HG02970 (cell line): ENCODE measurements at regions not wholly inside any gene's neighbourhood (a gene's known extent, or its start where the extent isn't known, plus 50 kb on each side); places are given as distances from the start of the nearest gene placed in this dataset.
"Not testable (repeated sequence)": the region's sequence is repeated elsewhere in the genome, so short reads cannot be mapped to it uniquely, and the experiment has no call there.

Experiments
- ATAC-seq: cut with Tn5 transposase; IDR thresholded peaks from one replicate; pipeline ENCODE4 v1.9.1; 2021; ENCODE audit warnings: mild to moderate bottlenecking, moderate library complexity, moderate number of reproducible peaks; ENCODE audit not compliant: unreplicated experiment, low FRiP score

DNA sequence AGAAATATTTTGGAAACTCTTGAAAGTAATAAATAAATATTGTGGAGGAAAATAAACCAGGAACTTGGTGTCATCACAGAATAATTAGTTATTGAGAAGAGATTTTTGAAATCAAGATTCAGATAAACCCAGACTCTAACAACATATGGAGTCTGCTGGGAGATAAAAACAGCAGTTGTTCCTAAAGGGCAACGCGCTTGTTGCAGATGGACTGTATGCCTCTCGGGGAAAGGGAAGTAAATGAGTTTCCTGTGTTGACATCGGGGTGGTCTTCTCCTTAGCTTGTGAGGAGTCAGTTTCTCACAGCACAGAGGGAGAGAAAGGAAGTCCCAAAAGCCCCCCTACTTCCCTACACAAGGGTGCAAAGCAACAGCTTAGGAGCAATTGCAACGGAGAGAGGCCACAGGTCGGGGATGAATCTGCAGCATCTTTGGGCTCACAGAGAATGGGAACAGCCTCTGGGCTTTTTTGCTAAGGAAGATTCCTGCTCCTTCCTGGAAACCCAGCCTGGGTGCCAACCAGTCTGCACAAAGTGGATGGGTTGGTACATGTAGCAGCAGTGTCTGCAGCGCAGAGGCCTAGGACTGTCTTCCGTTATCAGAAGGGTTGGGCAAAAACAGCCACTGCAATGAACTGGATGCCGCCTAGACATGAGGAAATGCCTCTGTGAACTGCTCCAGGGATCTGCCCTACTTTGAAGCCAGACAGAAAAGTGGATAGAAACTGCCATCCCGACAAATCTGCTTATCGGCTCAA lies 603.0 kb upstream of the NRSN1 start:
- no peak for ATAC-seq

DNA sequence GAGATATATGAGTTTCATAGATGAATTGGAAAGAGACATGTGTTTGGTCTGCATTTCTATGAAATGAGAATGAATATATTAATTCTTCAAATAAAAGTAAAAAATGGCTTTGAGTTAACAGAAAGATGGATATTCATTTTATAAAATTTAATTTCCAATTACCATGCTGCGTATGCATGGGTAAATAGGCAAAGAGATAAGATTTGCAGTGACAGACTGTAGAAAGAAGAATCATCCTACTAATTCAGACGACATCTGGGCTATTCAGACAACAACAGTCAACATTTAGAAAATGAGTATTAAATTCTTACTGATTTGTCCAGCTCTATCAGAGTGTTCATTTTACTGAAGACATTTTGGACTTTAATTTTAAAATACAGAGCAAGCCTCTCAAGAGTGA lies 602.2 kb upstream of the NRSN1 start:
- no peak for ATAC-seq

DNA sequence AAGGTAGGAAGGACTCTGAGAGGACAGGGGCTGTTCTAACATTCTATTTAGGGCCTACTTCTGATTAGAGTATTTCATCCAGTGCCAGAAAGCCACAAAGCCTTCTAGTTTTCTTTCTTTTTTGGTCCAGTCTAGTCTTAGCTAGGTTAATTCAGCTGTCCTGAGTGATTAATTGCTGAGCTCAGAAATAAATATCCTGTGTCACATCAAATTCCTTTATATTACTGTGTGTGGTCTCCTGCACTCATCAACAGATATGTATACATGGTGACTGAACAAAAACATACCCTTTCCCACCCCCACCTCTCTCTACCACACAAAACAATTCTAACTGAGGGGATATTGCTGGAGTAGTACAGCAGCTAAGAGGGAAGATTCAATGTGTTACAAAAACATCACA lies 601.5 kb upstream of the NRSN1 start:
- no peak for ATAC-seq

DNA sequence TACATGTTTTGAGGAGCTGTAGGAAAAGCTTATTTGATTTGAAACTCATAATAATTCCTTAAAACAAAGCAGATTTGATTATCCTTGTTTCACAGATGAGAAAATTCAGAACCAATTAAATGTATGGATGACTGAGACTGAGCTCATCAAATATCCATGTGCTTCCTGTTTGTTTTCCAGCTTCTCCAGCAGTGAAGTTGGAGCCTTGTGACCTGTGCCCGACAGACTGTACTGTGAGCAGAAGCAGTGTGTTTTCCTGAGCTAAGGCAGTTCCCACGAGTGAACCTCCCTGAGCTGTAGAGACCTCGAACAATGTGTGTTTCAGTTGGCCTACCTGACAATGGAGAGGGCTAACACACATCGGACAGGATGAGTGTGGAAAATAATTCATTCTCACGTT lies 599.5 kb upstream of the NRSN1 start:
- ATAC-seq = no peak

DNA sequence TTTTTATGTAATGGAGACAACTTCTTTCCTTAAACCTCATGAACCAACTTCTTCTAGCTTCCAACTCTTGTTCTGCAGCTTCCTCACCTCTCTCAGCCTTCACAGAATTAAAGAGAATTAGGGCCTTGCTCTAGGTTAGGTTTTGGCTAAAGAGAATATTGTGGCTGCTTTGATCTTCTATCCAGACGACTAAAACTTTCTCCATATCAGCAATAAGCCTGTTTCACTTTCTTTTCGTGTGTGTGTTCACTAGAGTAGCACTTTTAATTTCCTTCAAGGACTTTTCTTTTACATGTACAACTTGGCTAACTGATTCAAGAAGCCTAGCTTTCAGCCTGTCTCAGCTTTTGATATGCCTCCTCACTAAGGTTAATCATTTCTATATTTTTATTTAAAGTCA lies 596.1 kb upstream of the NRSN1 start:
- ATAC-seq = no peak

DNA sequence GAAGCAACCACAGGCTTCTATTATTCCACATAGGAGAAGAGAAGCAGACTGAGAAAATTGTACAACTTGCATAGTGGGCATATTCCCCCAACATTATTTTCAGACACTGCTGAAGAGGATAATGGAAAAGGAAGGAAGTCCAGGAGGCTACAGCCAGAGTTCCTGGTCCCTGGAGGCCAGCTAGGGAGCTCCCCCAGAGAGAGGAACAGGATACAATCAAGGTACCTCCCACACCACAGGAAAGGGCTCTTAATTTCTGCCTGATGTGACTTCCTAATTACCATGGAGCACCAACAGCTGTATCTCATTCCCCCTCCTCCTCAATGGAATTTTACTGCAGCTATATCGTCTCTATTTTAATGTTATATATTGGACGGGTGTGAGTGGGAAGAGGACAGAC lies 594.3 kb upstream of the NRSN1 start:
- ATAC-seq = no peak

DNA sequence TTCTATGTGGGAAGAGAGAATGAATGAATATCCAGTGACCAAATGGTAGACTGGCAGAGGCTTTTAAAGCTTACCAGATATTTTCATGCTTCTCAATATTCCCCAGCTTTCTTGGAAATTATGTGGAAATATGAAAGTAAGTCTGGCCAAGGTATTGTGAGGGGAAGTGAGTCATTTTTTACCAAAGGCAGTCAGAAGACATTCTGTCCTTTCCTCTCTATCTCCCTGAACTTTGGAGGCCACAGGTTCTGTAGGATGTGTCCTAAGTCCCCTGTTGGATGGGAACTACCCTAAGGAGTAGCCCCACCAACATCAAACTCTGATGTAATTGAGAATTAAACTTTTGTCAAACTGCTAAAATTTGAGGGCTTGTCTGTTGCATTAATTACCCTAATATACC lies 593.8 kb upstream of the NRSN1 start:
- no peak for ATAC-seq

DNA sequence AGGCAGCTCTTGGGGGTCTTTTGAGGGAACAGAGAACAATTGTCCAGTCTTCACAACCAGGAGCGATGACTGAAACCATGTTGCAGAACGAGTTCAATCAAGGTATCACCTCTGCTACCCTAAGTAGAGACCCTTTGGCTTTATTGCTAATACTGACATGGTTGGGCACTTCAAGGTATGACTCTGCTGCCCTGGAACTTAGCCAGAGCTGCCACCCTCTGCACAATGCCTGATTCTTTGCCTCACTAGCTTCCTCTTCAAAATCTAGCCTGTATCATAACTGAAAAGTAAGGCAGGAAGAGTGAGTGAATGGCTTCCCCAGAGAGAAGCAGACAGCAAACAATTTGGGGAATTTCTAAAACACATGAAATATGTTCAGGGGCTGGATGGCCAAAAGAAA lies 592.7 kb upstream of the NRSN1 start:
- no peak for ATAC-seq

DNA sequence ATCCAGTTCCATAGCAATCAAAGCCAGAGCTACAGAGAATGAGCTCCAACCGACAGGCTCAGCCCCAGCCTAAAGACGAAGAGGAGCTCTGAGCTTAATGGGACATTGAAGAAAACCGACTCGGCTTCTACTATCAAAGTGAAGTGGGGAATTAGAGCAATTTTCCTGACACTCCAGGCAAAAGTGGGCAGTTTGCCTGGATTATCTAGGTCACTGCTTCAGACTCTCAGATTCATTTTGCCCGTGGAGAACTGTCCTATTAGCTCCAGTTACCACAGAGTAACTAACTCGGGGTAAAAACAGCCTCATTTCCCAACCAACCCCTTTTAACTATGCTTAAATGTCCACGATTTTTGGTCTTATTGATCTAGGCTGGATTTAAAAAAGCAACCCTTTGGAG lies 592.1 kb upstream of the NRSN1 start:
- no peak for ATAC-seq

DNA sequence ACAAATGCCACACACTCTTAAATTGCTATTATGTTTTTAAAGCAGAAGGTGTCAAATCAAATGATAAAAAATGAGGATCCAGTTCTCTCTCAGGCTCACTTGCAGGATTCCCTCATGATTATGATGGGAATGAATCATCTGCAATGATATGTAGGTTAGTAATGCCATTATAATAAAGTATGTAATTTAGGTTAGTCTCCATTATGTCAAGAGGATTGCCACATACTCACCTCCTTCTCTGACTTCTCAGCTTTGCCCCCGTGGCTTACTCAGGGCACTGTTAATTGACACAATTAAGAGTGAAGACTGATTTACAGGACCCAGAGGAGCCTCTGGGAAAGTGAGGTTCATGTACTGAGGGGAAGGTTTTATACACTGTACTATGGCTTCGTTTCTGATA lies 591.7 kb upstream of the NRSN1 start:
- no peak for ATAC-seq

DNA sequence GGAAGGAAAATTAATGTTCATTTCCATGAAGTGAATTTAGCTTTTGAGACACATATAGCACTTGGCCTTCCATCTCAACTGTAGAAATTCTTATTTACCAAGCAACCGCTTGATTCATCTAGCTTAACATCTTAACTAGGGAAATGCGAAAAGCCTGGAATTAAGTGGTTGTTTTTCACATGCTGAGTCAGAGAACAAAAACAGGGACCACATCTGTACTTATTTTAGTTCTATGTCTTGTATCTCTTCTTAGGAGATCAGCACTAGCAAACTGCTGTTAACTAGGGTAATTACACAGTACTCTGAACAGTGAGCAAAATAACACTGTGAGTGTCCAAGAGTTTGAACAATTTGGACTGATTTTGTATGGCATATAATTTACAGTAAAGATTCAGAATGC lies 590.9 kb upstream of the NRSN1 start:
- no peak for ATAC-seq

DNA sequence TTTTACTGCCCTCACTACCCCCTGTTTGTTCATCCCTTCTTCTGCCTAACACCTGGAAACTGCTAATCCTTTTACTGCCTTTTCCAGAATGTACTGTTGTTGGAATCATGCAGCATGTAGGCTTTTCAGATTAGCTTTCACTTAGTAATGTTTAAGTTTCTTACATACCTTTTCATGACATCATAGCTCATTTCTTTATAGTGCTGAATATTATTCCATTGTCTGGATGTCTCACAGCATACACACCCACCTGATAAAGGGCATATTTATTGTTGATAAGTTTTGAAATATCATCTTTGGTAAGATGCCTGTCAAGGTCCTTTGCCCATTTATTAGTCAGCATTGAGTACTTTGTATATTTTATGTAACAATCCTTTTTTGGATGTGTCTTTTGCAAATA lies 588.2 kb upstream of the NRSN1 start:
- ATAC-seq = no peak

DNA sequence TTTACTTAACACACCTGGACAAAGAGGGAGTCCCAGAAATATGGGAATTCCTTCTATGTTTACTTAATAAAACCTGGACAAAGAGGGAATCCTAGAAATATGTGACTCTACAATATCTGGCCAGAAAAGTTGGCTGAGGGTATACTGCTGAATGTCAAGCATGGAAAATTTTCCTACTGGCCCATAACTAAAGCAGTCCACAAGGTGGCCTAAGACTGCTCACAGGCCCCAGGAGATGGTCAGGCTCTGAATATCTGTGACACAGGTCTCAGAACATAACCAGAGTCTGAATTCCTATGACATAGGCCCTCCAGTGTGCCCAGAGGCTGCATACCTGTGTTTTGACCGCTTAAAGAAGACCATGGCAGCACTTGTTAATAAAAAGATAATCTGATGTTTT lies 578.2 kb upstream of the NRSN1 start:
- ATAC-seq = no peak

DNA sequence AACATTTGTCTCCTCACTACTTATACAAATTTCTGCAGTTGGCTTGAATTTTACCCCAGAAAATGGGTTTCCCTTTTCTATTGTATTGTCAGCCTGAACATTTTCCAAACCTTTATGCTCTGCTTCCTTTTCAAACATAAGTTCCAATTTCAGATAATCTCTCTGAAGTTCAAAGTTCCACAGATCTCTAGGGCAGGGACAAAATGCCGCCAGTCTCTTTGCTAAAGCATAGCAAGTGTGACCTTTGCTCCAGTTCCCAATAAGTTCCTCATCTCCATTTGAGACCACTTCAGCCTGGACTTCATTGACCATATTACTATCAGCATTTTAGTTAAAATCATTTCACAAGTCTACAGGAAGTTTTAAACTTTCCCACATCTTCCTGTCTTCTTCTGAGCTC lies 571.1 kb upstream of the NRSN1 start:
- ATAC-seq = not testable (repeated sequence)

DNA sequence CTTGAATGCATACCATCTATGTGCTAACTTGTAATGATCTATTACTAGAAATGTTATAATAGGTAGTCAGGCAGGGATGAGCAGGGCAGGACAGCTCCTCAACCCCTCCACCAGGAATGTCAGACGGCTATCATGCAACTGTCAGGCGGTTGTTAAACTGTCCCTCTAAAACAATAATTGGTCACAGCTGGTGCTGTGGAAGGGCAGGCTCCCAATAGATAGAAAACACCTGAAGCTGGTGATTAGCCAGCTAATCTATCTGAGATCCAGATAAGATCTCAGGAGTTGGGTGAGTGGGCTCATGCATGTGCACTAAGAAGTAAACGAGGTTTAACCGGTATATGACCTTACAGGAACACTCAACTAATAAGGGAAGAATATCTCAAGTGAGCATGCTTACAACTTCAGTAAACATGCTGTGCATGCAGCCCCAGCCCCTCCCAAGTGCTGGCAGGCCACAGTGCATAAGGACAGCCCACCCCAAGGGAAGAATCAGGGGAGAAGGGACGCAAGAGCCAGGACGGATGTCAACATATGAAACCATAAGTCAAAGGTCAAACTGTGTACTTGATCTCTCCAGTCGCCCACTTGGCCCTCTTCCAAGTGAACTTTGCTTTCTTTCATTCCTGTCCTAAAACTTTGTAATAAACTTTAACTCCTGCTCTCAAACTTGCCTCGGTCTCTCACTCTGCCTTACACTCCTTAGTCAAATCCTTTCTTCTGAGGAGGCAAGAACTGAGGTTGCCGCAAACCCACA lies 566.2 kb upstream of the NRSN1 start:
- ATAC-seq = no peak

DNA sequence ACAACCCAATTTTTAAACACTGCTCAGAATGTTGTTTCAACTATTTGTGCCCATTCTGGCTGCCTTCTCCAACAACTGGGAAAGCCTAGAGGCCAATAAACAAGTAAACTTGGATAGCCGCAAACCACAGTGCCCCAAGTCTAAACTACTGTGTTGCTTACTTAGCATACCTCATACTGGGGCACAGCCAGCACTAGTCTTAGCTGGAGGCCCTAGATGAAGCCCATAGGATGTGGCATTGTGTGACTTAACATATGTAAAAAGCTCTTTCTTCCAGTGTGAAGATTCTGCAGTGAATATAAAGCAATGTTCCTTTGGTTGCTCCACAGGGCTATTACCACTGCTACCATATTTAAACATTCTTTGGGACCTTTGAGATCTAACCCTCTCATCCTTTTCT lies 564.3 kb upstream of the NRSN1 start:
- no peak for ATAC-seq

DNA sequence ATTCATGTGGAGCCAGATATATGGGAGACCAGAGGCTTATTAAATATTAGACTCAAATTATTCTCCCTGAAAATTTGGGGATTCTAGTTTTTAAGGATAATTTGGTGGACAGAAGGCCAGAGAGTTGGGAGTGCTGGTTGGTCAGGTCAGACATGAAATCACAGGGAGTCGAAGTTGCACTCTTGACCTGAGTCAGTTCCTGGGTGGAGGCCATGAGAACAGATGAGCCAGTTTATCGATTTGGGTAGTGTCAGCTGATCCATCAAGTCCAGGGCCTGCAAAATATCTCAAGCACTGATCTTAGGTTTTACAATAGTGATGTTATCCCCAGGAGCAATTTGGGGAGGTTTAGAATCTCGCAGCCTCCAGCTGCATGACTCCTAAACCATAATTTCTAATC lies 563.5 kb upstream of the NRSN1 start:
- ATAC-seq = no peak

DNA sequence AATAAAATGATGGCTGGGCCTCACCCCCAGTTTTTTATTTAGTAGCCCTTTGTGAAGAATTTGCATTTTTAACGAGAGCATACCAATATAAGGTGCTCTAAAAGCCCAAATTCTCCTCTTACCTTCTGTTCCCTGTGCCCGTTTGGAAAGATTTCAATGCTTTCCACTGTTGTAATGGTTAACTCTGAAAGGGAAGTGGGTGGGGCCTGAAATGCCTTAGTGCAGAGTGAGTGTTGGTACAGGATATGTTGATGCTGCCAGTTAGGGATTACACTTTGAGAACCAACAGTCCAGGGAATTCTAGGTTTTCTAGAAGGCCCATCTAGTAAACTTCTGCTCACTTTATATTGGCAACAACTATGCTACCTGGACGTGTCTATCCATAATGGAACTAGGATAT lies 562.7 kb upstream of the NRSN1 start:
- ATAC-seq = no peak

DNA sequence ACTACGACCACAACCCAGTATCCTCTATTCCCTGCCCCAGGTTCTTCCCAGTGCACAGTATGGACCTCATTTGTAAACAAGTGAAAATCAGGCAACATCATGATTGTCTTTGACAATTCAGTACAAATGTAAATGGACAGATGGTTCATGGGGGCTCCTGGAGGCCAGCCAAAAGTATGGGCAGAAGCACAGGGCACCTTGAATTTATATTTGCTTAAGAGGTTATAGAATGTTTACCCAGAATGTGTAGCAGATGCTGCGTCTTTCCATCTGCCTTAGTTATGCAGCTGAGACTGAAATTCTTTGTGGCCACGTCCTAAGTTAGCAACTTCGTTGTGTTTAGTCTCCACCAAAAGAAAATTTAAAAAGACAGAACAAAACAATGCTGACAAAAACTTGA lies 559.6 kb upstream of the NRSN1 start:
- no peak for ATAC-seq

DNA sequence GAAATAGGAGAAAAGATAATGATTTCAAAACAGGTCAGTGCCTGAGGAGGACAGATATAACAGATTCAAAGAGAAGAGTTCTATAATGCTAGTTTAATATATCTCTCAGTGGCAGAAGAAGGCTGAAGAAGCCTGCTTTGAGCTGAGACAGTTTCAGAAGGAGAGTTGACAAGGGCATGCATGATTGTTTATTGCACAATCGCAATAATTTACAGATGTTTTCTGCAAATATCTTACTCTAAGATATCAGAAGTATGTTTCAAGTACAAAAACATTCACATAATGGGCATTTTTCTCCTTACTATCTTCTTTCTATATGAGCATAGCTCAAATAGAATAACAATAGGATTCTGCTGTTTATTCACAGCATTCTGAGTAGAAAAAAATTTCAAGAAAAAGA lies 557.7 kb upstream of the NRSN1 start:
- ATAC-seq = no peak

DNA sequence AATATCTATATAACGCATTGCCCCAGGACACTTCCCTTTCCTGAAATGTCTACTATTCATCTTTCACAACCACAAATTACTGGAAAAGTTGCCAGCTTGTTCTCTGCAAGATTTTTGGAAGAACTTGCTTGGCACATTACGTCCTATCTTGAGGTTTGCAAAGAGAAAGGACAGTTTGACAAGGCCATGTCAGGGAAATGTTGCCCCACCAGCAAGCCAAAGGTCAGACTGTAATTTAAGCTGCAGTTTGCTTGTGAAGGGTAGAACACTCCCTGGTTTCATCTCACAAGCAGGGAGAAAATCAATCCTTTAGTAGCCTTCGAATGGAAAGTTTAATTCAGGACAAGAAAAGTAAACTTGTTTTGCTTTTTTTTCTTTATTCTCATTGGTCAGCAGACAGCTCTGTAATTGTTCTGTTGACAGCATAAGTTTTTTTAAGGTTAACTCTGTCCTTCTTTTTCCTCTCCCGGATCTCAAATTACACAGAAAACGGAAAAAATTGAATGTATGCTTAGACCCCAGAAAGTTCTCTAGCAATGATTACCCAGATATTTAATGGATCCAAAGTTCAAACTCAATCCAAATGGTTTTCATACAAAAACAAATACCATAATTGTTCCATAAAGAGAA lies 541.8 kb upstream of the NRSN1 start:
- no peak for ATAC-seq

DNA sequence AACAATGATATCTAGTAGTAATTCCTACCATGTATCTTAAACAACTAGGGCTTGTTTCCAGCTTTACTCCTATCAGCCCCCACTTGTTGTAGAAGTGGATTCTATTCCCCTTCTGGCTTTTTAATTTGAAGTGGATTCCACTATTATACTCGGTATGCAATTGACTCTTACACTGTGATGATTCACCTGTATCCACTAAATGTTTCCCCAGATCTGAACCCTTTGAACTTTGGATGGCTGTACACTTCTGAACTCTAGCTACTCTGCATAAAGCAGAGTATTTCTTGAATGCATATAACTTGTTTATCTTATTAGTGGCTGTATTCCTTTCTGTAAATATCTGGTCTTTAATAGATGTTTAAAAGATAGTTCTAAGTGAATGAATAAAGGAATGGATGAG lies 538.4 kb upstream of the NRSN1 start:
- ATAC-seq = no peak
